ENCODE measurements at regions not wholly inside any gene's neighbourhood (a gene's known extent, or its start where the extent isn't known, plus 50 kb on each side); places are given as distances from the start of the nearest gene placed in this dataset.

GRCh38 chr19:29336425-29336824 is 123.5 kb upstream of the UQCRFS1 start:
- in situ Hi-C loops (cut with MboI) = no loop called here
- no peaks in the 10 kb centered on the region for H3K4me1 ChIP-seq (ENCODE audit: insufficient read depth)
- H3K79me2 ChIP-seq (ENCODE audit: insufficient read depth) = no peaks in the 10 kb centered on the region
- no peaks in the 10 kb centered on the region for H3F3A ChIP-seq (ENCODE audit: insufficient read depth)
- H3K27ac ChIP-seq = no peak overlapping the region
- 8 to 9% methylated on average over 5 of the region's 5 CpGs for WGBS, 2 experiments (ENCODE audit: low coverage in 1 of 2, low lambda C conversion rate in 2 of 2, missing lambda C conversion rate in 2 of 2)
- no peaks in the 10 kb centered on the region for H3K27me3 ChIP-seq (replicated peaks; ENCODE audit: insufficient read depth)
- H4K20me1 ChIP-seq (ENCODE audit: insufficient read depth) = no peaks in the 10 kb centered on the region
- H2AFZ ChIP-seq = no peak overlapping the region
- H3K9ac ChIP-seq = no peak overlapping the region
- no peak for DNase-seq
- H3K4me3 ChIP-seq = no peak overlapping the region
- TF ChIP-seq EZH2phosphoT487 (IDR thresholded peaks at IDR 0.05; ENCODE audit: insufficient read depth, low read depth) (no peak), EZH2 (IDR thresholded peaks at IDR 0.05; ENCODE audit: insufficient read depth, poor library complexity, severe bottlenecking) (no peak)
- H3K9me3 ChIP-seq (ENCODE audit: low read depth) = no peaks in the 10 kb centered on the region
- H3K4me2 ChIP-seq (ENCODE audit: unreplicated experiment) = no peak overlapping the region
- H3K9me2 ChIP-seq (ENCODE audit: insufficient read depth) = no peaks in the 10 kb centered on the region
- H3K36me3 ChIP-seq (ENCODE audit: low read depth) = no peaks in the 10 kb centered on the region

GRCh38 chr19:29337029-29337428 is 124.1 kb upstream of the UQCRFS1 start:
- no peaks in the 10 kb centered on the region for H3K4me1 ChIP-seq (ENCODE audit: insufficient read depth)
- in situ Hi-C loops (cut with MboI) = no loop called here
- TF ChIP-seq EZH2phosphoT487 (IDR thresholded peaks at IDR 0.05; ENCODE audit: insufficient read depth, low read depth) = no peak
- TF ChIP-seq EZH2 (IDR thresholded peaks at IDR 0.05; ENCODE audit: insufficient read depth, poor library complexity, severe bottlenecking) = no peak
- H3K9me3 ChIP-seq (ENCODE audit: low read depth) = no peaks in the 10 kb centered on the region
- no peak for DNase-seq
- no peaks in the 10 kb centered on the region for H3K9me2 ChIP-seq (ENCODE audit: insufficient read depth)
- H2AFZ ChIP-seq = no peak overlapping the region
- no peaks in the 10 kb centered on the region for H3K27me3 ChIP-seq (replicated peaks; ENCODE audit: insufficient read depth)
- no peak overlapping the region for H3K4me3 ChIP-seq
- no peak overlapping the region for H3K9ac ChIP-seq
- no peak overlapping the region for H3K4me2 ChIP-seq (ENCODE audit: unreplicated experiment)
- no peaks in the 10 kb centered on the region for H3K79me2 ChIP-seq (ENCODE audit: insufficient read depth)
- no peak overlapping the region for H3K27ac ChIP-seq
- WGBS, 2 experiments (ENCODE audit: low coverage in 1 of 2, low lambda C conversion rate in 2 of 2, missing lambda C conversion rate in 2 of 2) = 3 to 10% methylated on average over 6 of the region's 6 CpGs
- H3F3A ChIP-seq (ENCODE audit: insufficient read depth) = no peaks in the 10 kb centered on the region
- no peaks in the 10 kb centered on the region for H4K20me1 ChIP-seq (ENCODE audit: insufficient read depth)
- H3K36me3 ChIP-seq (ENCODE audit: low read depth) = no peaks in the 10 kb centered on the region

GRCh38 chr19:29338480-29338879 is 125.5 kb upstream of the UQCRFS1 start:
- no peaks in the 10 kb centered on the region for H3K9me3 ChIP-seq (ENCODE audit: low read depth)
- no peak overlapping the region for H2AFZ ChIP-seq
- H3K9me2 ChIP-seq (ENCODE audit: insufficient read depth) = no peaks in the 10 kb centered on the region
- 0 to 8% methylated on average over 1 of the region's 1 CpG for WGBS, 2 experiments (ENCODE audit: low coverage in 1 of 2, low lambda C conversion rate in 2 of 2, missing lambda C conversion rate in 2 of 2)
- no peak for DNase-seq
- H3K4me1 ChIP-seq (ENCODE audit: insufficient read depth) = no peaks in the 10 kb centered on the region
- no peaks in the 10 kb centered on the region for H3K79me2 ChIP-seq (ENCODE audit: insufficient read depth)
- H3K27ac ChIP-seq = no peak overlapping the region
- H3K36me3 ChIP-seq (ENCODE audit: low read depth) = no peaks in the 10 kb centered on the region
- no peaks in the 10 kb centered on the region for H3F3A ChIP-seq (ENCODE audit: insufficient read depth)
- H4K20me1 ChIP-seq (ENCODE audit: insufficient read depth) = no peaks in the 10 kb centered on the region
- TF ChIP-seq EZH2phosphoT487 (IDR thresholded peaks at IDR 0.05; ENCODE audit: insufficient read depth, low read depth) = no peak
- TF ChIP-seq EZH2 (IDR thresholded peaks at IDR 0.05; ENCODE audit: insufficient read depth, poor library complexity, severe bottlenecking) = no peak
- in situ Hi-C loops (cut with MboI) = no loop called here
- no peak overlapping the region for H3K4me2 ChIP-seq (ENCODE audit: unreplicated experiment)
- no peaks in the 10 kb centered on the region for H3K27me3 ChIP-seq (replicated peaks; ENCODE audit: insufficient read depth)
- no peak overlapping the region for H3K4me3 ChIP-seq
- H3K9ac ChIP-seq = no peak overlapping the region

- Histone ChIP-seq H3K9me2 (ENCODE audit: insufficient read depth) (no peaks in the 10 kb centered on the region), H3K4me2 (ENCODE audit: unreplicated experiment) (no peak overlapping the region), H3K36me3 (ENCODE audit: low read depth) (no peaks in the 10 kb centered on the region), H3K9ac (no peak overlapping the region), H3K9me3 (ENCODE audit: low read depth) (no peaks in the 10 kb centered on the region), H2AFZ (no peak overlapping the region), H4K20me1 (ENCODE audit: insufficient read depth) (no peaks in the 10 kb centered on the region), H3K4me1 (ENCODE audit: insufficient read depth) (no peaks in the 10 kb centered on the region), H3K27ac (no peak overlapping the region), H3F3A (ENCODE audit: insufficient read depth) (no peaks in the 10 kb centered on the region), H3K4me3 (no peak overlapping the region), H3K27me3 (replicated peaks; ENCODE audit: insufficient read depth) (no peaks in the 10 kb centered on the region), H3K79me2 (ENCODE audit: insufficient read depth) (no peaks in the 10 kb centered on the region)
- in situ Hi-C loops (cut with MboI) = no loop called here
- DNase-seq = no peak
- TF ChIP-seq EZH2 (IDR thresholded peaks at IDR 0.05; ENCODE audit: insufficient read depth, poor library complexity, severe bottlenecking) (no peak), EZH2phosphoT487 (IDR thresholded peaks at IDR 0.05; ENCODE audit: insufficient read depth, low read depth) (no peak)
- WGBS, 2 experiments (ENCODE audit: low coverage in 1 of 2, low lambda C conversion rate in 2 of 2, missing lambda C conversion rate in 2 of 2) = 0% methylated on average over 1 of the region's 1 CpG
Measured at GRCh38 chr19:29342721-29343120, 129.8 kb upstream of the UQCRFS1 start.

- Histone ChIP-seq H3K9ac (no peak overlapping the region), H3K4me3 (no peak overlapping the region), H3K4me1 (ENCODE audit: insufficient read depth) (no peaks in the 10 kb centered on the region), H2AFZ (no peak overlapping the region), H4K20me1 (ENCODE audit: insufficient read depth) (no peaks in the 10 kb centered on the region), H3K79me2 (ENCODE audit: insufficient read depth) (no peaks in the 10 kb centered on the region), H3K9me2 (ENCODE audit: insufficient read depth) (no peaks in the 10 kb centered on the region), H3K4me2 (ENCODE audit: unreplicated experiment) (no peak overlapping the region), H3K27me3 (replicated peaks; ENCODE audit: insufficient read depth) (peaks cover 3% of the 10 kb centered on the region; the same call in 1 of the 2 replicates), H3K36me3 (ENCODE audit: low read depth) (no peaks in the 10 kb centered on the region), H3K27ac (no peak overlapping the region), H3F3A (ENCODE audit: insufficient read depth) (no peaks in the 10 kb centered on the region), H3K9me3 (ENCODE audit: low read depth) (no peaks in the 10 kb centered on the region)
- 27 to 29% methylated on average over 10 of the region's 10 CpGs for WGBS, 2 experiments (ENCODE audit: low coverage in 1 of 2, low lambda C conversion rate in 2 of 2, missing lambda C conversion rate in 2 of 2)
- DNase-seq = no peak
- TF ChIP-seq EZH2phosphoT487 (IDR thresholded peaks at IDR 0.05; ENCODE audit: insufficient read depth, low read depth) = no peak
- TF ChIP-seq EZH2 (IDR thresholded peaks at IDR 0.05; ENCODE audit: insufficient read depth, poor library complexity, severe bottlenecking) = no peak
- in situ Hi-C loops (cut with MboI) = no loop called here
Measured at GRCh38 chr19:29364224-29364726, 151.3 kb upstream of the UQCRFS1 start.
